Keratinocyte (primary cell): ENCODE measurements at regions not wholly inside any gene's neighbourhood (a gene's known extent, or its start where the extent isn't known, plus 50 kb on each side); places are given as distances from the start of the nearest gene placed in this dataset.

Experiments used
- EZH2 ChIP-seq: IDR thresholded peaks from one replicate; pipeline ENCODE4 v1.6.1; 2012; ENCODE audit warnings: inconsistent platforms, mild to moderate bottlenecking, low read length, moderate library complexity
- TF ChIP-seq, protein P1 (sequence below), 3 experiments: IDR thresholded peaks in 1 of 3; conservative IDR thresholded peaks in 1 of 3; optimal IDR thresholded peaks in 1 of 3; 2 replicates in 2 of 3; 3 replicates in 1 of 3; pipeline versions ENCODE3 to v1.5.1; 2011; ENCODE audit warnings: low read length in 3 of 3, mild to moderate bottlenecking in 3 of 3, moderate library complexity in 2 of 3, control low read depth in 1 of 3, inconsistent platforms in 1 of 3; ENCODE audit not compliant: insufficient read depth in 2 of 3; ENCODE audit errors: extremely low read depth in 1 of 3

DNA sequence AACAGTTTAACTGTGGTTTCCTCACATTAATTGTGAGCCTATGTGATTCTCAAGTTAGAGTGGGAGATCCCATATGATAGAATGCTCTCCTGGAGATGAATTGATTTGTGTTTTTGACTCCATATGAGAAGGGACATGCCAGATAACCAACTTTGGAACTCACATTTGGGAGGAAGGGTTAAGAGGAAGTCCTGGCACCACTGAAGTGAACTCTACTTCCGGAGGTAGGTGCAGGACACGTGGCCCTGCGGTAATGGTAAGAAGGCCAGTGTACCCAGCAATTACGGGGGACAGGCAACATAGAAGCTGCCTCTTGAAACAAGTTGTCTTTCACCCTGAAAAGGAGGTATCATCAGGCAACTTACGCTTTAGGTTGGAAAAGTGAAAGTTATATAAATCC lies 146.6 kb upstream of the RFX3 start:
- TF ChIP-seq, protein P1, sequence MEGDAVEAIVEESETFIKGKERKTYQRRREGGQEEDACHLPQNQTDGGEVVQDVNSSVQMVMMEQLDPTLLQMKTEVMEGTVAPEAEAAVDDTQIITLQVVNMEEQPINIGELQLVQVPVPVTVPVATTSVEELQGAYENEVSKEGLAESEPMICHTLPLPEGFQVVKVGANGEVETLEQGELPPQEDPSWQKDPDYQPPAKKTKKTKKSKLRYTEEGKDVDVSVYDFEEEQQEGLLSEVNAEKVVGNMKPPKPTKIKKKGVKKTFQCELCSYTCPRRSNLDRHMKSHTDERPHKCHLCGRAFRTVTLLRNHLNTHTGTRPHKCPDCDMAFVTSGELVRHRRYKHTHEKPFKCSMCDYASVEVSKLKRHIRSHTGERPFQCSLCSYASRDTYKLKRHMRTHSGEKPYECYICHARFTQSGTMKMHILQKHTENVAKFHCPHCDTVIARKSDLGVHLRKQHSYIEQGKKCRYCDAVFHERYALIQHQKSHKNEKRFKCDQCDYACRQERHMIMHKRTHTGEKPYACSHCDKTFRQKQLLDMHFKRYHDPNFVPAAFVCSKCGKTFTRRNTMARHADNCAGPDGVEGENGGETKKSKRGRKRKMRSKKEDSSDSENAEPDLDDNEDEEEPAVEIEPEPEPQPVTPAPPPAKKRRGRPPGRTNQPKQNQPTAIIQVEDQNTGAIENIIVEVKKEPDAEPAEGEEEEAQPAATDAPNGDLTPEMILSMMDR (optimal IDR thresholded peaks at IDR 0.05 in 1 of 3, IDR thresholded peaks at IDR 0.05 in 1 of 3, conservative IDR thresholded peaks at IDR 0.05 in 1 of 3; ENCODE audit: extremely low read depth in 1 of 3, insufficient read depth in 2 of 3, low read length in 3 of 3) = no peak
- no peak for TF ChIP-seq EZH2
